HG02588 (cell line): ENCODE measurements at regions not wholly inside any gene's neighbourhood (a gene's known extent, or its start where the extent isn't known, plus 50 kb on each side); places are given as distances from the start of the nearest gene placed in this dataset.

ENCODE experiments used
- ATAC-seq: cut with Tn5 transposase; IDR thresholded peaks from one replicate; pipeline ENCODE4 v1.9.1; 2021; ENCODE audit warnings: mild to moderate bottlenecking, moderate library complexity; ENCODE audit not compliant: unreplicated experiment

- no peak for ATAC-seq
Observed at GRCh38 chr13:26989957-26990713, 181.5 kb downstream of the USP12 start.

GRCh38 chr13:26989261-26989956 is 182.2 kb downstream of the USP12 start:
- no peak for ATAC-seq

GRCh38 chr13:26988059-26988769 is 183.4 kb downstream of the USP12 start:
- ATAC-seq, result no peak

GRCh38 chr13:26987486-26988013 is 184.1 kb downstream of the USP12 start:
- no peak for ATAC-seq

GRCh38 chr13:26985285-26985878 is 186.2 kb downstream of the USP12 start:
- ATAC-seq, result peak; percentile 59

- ATAC-seq, result no peak
Observed at GRCh38 chr13:26984337-26984736, 187.3 kb downstream of the USP12 start.

GRCh38 chr13:26983543-26984320 is 187.9 kb downstream of the USP12 start:
- no peak for ATAC-seq

GRCh38 chr13:26980099-26981031 is 191.2 kb downstream of the USP12 start:
- no peak for ATAC-seq

GRCh38 chr13:26979334-26979733 is 192.3 kb downstream of the USP12 start:
- no peak for ATAC-seq

- ATAC-seq, result no peak
Observed at GRCh38 chr13:26978081-26978860, 193.3 kb downstream of the USP12 start.

GRCh38 chr13:26977541-26977940 is 194.1 kb downstream of the USP12 start:
- no peak for ATAC-seq

- ATAC-seq, result no peak
Observed at GRCh38 chr13:26976313-26976712, 195.3 kb downstream of the USP12 start.

- ATAC-seq, result no peak
Observed at GRCh38 chr13:26973946-26974345, 197.7 kb downstream of the USP12 start.

GRCh38 chr13:26973295-26973694 is 198.3 kb downstream of the USP12 start:
- no peak for ATAC-seq

GRCh38 chr13:26971990-26972887 is 199.4 kb downstream of the USP12 start:
- no peak for ATAC-seq

GRCh38 chr13:26968431-26969341 is 202.9 kb downstream of the USP12 start:
- ATAC-seq, result no peak
